ENCODE measurements at regions not wholly inside any gene's neighbourhood (a gene's known extent, or its start where the extent isn't known, plus 50 kb on each side); places are given as distances from the start of the nearest gene placed in this dataset.

DNA sequence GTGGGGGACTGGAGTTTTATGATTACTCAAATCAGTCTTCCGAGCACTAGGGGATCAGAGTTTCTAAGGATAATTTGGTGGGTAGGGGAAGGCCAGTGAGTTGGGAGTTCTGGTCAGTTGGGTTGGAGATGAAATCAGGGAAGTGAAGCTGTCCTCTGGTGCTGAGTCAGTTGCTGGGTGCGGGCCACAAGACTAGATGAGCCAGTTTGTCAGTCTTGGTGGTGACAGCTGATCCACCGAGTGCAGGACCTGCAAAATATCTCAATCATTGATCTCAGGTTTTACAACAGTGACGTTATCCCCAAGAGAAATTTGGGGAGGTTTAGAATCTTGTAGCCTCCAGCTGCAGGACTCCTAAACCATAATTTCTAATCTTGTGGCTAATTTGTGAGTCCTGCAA, 249.4 kb downstream of the FAM43A start:
- TF ChIP-seq TAF1 (IDR thresholded peaks at IDR 0.05; ENCODE audit: borderline replicate concordance, insufficient read depth, low read length) (no peak), SIN3A (IDR thresholded peaks at IDR 0.05; ENCODE audit: borderline replicate concordance, insufficient read depth, low read length) (no peak), FOXP2 (optimal IDR thresholded peaks at IDR 0.05; ENCODE audit: borderline replicate concordance, extremely low read depth, extremely low read length, insufficient read depth) (no peak), POLR2AphosphoS5 (IDR thresholded peaks at IDR 0.05; ENCODE audit: low read depth, low read length) (no peak)
- TF ChIP-seq, protein P1, sequence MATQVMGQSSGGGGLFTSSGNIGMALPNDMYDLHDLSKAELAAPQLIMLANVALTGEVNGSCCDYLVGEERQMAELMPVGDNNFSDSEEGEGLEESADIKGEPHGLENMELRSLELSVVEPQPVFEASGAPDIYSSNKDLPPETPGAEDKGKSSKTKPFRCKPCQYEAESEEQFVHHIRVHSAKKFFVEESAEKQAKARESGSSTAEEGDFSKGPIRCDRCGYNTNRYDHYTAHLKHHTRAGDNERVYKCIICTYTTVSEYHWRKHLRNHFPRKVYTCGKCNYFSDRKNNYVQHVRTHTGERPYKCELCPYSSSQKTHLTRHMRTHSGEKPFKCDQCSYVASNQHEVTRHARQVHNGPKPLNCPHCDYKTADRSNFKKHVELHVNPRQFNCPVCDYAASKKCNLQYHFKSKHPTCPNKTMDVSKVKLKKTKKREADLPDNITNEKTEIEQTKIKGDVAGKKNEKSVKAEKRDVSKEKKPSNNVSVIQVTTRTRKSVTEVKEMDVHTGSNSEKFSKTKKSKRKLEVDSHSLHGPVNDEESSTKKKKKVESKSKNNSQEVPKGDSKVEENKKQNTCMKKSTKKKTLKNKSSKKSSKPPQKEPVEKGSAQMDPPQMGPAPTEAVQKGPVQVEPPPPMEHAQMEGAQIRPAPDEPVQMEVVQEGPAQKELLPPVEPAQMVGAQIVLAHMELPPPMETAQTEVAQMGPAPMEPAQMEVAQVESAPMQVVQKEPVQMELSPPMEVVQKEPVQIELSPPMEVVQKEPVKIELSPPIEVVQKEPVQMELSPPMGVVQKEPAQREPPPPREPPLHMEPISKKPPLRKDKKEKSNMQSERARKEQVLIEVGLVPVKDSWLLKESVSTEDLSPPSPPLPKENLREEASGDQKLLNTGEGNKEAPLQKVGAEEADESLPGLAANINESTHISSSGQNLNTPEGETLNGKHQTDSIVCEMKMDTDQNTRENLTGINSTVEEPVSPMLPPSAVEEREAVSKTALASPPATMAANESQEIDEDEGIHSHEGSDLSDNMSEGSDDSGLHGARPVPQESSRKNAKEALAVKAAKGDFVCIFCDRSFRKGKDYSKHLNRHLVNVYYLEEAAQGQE (IDR thresholded peaks at IDR 0.05; ENCODE audit: insufficient read depth in 1 of 2, low read depth in 2 of 2, low read length in 2 of 2): no peak

DNA sequence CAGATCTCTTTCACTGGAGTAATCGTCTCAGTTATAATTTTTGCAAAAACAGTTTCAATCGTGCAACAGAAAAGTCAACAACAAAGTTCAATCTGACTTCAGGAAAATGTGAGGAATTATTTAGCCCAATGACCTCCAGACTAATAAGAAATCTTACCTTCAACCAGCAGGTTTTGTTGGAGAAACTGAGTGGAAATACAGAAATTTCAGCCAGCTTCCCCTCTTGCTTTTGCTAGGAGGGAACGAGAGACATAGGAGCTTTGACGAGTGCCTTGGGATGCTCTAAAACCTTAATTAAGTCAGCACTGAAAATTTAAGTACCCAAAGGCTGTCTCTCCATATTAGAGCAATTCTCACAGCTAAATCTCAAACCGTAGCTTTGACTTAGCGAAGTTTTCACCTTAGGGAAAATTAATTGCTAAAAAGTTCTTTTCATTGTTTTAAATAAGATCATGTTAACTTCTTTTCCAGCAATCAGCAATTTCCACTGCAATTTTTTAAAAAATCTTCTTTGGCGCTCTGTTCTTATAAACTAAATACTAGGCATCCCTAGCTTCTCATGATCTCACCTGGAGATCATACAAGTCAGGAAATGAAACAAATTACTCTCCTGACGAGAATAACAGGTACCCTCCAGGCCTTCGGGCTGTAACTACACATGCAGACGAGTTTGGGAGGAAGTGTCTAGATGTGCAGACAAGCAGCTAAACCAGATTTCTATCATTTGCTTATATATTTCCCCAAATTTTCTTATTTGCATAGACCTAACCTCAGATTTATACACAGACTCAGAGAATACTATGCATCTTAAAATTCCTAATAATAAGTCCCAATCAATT, 250.2 kb downstream of the FAM43A start:
- TF ChIP-seq, protein P1 (IDR thresholded peaks at IDR 0.05; ENCODE audit: insufficient read depth in 1 of 2, low read depth in 2 of 2, low read length in 2 of 2): no peak
- no peak for TF ChIP-seq SIN3A (IDR thresholded peaks at IDR 0.05; ENCODE audit: borderline replicate concordance, insufficient read depth, low read length)
- no peak for TF ChIP-seq POLR2AphosphoS5 (IDR thresholded peaks at IDR 0.05; ENCODE audit: low read depth, low read length)
- no peak for TF ChIP-seq FOXP2 (optimal IDR thresholded peaks at IDR 0.05; ENCODE audit: borderline replicate concordance, extremely low read depth, extremely low read length, insufficient read depth)
- no peak for TF ChIP-seq TAF1 (IDR thresholded peaks at IDR 0.05; ENCODE audit: borderline replicate concordance, insufficient read depth, low read length)

DNA sequence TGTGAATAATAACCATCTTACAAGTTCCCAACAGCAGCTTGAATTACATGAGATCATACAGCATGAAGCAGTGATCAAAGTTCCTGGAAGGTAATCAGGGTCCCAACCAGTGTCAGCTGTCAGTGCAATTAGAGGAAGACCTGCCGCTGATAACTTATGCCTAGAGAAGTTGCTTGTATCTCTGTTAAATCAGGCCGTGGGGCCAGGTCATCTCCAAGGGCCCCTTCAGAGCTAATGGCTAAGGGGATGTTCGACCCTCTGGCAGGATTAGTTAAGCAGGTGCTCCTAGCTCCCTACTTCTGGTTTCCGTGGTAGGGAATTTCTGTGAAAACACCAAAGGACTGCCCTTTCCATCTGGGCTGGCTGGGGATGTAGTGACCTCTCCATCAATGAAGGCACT, 251.0 kb downstream of the FAM43A start:
- TF ChIP-seq TAF1 (IDR thresholded peaks at IDR 0.05; ENCODE audit: borderline replicate concordance, insufficient read depth, low read length): no peak
- no peak for TF ChIP-seq FOXP2 (optimal IDR thresholded peaks at IDR 0.05; ENCODE audit: borderline replicate concordance, extremely low read depth, extremely low read length, insufficient read depth)
- TF ChIP-seq SIN3A (IDR thresholded peaks at IDR 0.05; ENCODE audit: borderline replicate concordance, insufficient read depth, low read length): no peak
- TF ChIP-seq POLR2AphosphoS5 (IDR thresholded peaks at IDR 0.05; ENCODE audit: low read depth, low read length): no peak
- TF ChIP-seq, protein P1 (IDR thresholded peaks at IDR 0.05; ENCODE audit: insufficient read depth in 1 of 2, low read depth in 2 of 2, low read length in 2 of 2): no peak

DNA sequence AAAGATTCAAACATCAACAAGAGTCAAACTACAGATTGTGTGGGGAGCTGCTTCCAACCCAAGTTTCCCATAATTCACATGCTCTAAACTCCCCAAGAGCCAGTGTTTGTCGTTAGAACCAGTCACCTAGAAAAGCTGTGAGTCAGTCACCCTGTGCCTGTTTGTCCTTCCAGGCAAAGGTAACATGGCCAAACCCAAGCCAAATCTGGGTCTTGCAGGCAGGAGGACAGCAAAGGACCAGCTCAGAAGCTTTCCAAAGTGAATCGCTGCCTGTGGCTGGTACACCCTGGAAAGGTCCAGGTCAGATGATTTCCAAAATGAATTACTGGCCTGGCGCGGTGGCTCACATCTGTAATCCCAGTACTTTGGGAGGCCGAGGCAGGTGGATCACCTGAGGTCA, 251.5 kb downstream of the FAM43A start:
- TF ChIP-seq, protein P1 (IDR thresholded peaks at IDR 0.05; ENCODE audit: insufficient read depth in 1 of 2, low read depth in 2 of 2, low read length in 2 of 2): no peak
- no peak for TF ChIP-seq POLR2AphosphoS5 (IDR thresholded peaks at IDR 0.05; ENCODE audit: low read depth, low read length)
- TF ChIP-seq FOXP2 (optimal IDR thresholded peaks at IDR 0.05; ENCODE audit: borderline replicate concordance, extremely low read depth, extremely low read length, insufficient read depth): no peak
- no peak for TF ChIP-seq TAF1 (IDR thresholded peaks at IDR 0.05; ENCODE audit: borderline replicate concordance, insufficient read depth, low read length)
- TF ChIP-seq SIN3A (IDR thresholded peaks at IDR 0.05; ENCODE audit: borderline replicate concordance, insufficient read depth, low read length): no peak

All from PFSK-1 (cell line).